ENCODE measurements at regions not wholly inside any gene's neighbourhood (a gene's known extent, or its start where the extent isn't known, plus 50 kb on each side); places are given as distances from the start of the nearest gene placed in this dataset.

DNA sequence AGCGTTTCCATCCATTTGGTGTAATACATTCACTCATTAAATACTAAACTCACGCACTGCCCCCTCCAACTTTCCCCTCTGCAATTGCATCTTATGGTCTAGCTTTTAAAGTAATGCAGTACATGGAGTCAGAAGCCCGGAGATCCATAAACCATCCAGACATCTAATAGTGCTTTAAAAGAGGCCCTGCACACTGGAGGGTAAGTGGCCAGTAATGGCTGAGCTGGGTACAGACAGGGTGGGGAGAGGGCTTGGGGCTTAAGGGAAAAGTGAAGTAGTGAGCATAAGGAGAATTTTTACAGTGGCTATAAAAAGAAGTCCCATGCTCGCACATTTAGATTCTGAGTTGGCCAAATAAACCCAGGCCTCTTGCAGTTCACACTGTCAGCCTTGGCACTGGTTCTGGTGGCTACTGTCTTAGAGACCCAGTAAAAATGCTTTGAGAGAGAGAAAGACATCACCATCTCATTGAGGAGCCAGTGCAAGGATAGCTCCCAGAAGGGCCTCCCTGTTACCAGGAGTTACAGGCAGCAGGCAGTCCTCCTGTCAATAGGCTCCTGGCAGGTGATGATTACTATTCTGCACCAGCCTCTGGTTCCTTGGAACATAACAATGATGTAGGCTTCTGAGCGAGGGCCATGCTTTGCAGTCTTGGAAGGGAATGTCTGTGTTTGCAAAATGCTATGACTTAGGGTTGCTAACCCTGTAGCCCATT, 112.6 kb upstream of the NEO1 start:
- ATAC-seq, result no peak

DNA sequence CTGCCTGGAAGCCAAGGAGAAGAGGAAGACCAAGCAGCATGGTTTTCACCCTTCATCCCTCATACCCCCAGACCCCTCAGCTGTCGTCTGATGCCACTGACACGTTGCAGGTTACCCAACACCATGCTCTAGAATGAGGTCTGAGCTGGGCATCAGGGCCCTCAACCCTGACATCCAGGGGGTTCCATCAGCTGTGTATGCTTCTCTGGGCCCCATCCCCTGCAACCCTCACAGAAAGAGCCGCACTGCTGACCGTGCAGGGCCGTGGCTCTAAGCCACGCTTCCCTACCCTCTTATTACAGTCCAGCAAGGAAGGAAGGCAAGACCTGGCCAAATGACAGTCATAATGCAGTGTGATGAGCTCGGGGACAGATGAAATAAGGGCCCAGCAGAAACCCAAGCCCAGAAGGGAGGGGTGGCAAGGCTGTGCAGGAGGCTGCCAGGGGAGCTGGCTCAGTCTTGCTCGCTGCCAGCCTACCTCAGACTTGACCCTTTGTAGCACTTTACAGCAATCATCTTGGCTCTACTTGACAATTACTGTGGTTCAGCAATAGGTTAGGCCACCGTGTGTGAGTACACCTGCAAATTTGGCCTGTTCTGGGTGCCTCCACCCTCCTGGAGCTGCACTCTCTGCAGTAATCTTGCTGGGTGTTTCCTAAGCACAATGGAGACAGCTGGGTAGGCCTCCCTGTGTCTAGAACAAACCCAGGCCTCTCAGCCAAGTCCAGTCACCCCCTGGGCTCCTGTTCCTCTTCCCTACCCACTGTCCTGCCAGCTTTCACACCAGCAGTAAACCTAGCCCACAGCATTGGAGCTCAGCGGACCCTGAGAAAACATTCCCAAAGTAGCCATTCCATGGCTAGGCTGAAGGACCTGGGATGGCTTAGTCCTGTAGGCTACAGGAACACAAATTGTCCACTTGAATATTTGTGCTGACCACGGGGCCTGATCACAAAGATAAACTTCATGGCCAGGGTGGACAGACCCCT, 115.3 kb upstream of the NEO1 start:
- no peak for TF ChIP-seq POLR2A (IDR thresholded peaks at IDR 0.05)
- TF ChIP-seq, protein P1, sequence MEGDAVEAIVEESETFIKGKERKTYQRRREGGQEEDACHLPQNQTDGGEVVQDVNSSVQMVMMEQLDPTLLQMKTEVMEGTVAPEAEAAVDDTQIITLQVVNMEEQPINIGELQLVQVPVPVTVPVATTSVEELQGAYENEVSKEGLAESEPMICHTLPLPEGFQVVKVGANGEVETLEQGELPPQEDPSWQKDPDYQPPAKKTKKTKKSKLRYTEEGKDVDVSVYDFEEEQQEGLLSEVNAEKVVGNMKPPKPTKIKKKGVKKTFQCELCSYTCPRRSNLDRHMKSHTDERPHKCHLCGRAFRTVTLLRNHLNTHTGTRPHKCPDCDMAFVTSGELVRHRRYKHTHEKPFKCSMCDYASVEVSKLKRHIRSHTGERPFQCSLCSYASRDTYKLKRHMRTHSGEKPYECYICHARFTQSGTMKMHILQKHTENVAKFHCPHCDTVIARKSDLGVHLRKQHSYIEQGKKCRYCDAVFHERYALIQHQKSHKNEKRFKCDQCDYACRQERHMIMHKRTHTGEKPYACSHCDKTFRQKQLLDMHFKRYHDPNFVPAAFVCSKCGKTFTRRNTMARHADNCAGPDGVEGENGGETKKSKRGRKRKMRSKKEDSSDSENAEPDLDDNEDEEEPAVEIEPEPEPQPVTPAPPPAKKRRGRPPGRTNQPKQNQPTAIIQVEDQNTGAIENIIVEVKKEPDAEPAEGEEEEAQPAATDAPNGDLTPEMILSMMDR (IDR thresholded peaks at IDR 0.05), result no peak
- Histone ChIP-seq H3K27me3 (no peaks in the 10 kb centered on the region), H3K27ac (no peak overlapping the region), H3K36me3 (replicated peaks in 1 of 2; ENCODE audit: insufficient read depth in 1 of 2, low read depth in 2 of 2) (no peaks in the 10 kb centered on the region), H3K4me3 (no peak overlapping the region), H3K9me3 (no peaks in the 10 kb centered on the region), H3K4me1 (no peaks in the 10 kb centered on the region)
- ATAC-seq (no peak), DNase-seq (no peak)
- intact Hi-C loops (cut with DNase I), result no loop called here
- 77% methylated on average over 11 of the region's 11 CpGs for WGBS, 2 donors

More for the DNA sequence above, 112.6 kb upstream of the NEO1 start:
- no peak for DNase-seq
- Histone ChIP-seq H3K36me3 (replicated peaks in 1 of 2; ENCODE audit: insufficient read depth in 1 of 2, low read depth in 2 of 2) (no peaks in the 10 kb centered on the region), H3K4me3 (no peak overlapping the region), H3K4me1 (no peaks in the 10 kb centered on the region), H3K27ac (no peak overlapping the region), H3K27me3 (no peaks in the 10 kb centered on the region), H3K9me3 (no peaks in the 10 kb centered on the region)
- TF ChIP-seq POLR2A (IDR thresholded peaks at IDR 0.05), result no peak
- TF ChIP-seq, protein P1 (IDR thresholded peaks at IDR 0.05), result no peak
- intact Hi-C loops (cut with DNase I), result no loop called here
- WGBS, 2 donors, result 80 to 83% methylated on average over 4 to 5 of the region's 5 CpGs

DNA sequence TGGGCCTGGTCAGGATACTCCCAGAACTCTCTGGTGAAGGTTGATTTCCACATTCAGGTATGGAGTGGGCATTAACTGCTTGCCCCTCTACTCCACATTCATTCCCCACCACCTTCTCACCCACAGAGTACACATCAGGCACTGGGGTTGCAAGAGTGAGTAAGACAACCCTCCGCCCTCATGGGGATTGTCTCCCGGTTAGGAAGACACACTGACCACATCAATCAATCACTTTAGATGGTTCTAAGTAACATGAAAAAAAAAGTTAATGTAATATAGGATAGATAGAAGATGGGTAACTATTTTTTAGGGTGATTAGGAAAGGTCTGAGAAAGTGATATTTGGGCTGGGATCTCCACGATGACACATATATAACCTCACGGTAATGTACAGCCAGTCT, 116.0 kb upstream of the NEO1 start:
- 96 to 100% methylated on average over 4 of the region's 4 CpGs for WGBS, 2 donors
- Histone ChIP-seq H3K27me3 (no peaks in the 10 kb centered on the region), H3K27ac (no peak overlapping the region), H3K9me3 (no peaks in the 10 kb centered on the region), H3K4me1 (no peaks in the 10 kb centered on the region), H3K4me3 (no peak overlapping the region), H3K36me3 (replicated peaks in 1 of 2; ENCODE audit: insufficient read depth in 1 of 2, low read depth in 2 of 2) (no peaks in the 10 kb centered on the region)
- ATAC-seq (no peak), DNase-seq (no peak)
- intact Hi-C loops (cut with DNase I), result no loop called here
- TF ChIP-seq, protein P1 (IDR thresholded peaks at IDR 0.05), result no peak
- no peak for TF ChIP-seq POLR2A (IDR thresholded peaks at IDR 0.05)

DNA sequence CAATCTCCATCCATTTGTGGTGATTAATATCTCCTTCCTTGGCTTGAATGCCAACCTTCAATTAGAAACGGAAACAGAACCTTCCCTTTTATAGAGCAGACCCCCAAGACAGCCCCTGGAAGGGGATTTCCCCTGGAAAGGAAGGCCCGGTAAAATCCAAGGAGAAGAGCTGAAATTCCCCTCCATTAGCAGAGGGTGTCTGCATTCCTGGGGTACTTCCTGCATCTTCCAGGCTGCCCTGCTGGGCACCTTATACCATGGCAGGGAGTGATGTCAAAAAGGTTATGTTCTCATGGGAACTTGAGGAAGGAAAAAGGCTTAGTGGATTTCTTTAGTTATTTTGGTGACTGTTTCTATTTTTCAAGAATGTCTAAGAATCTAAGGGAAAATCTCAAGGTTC, 116.7 kb upstream of the NEO1 start:
- Histone ChIP-seq H3K4me3 (no peak overlapping the region), H3K27me3 (no peaks in the 10 kb centered on the region), H3K4me1 (no peaks in the 10 kb centered on the region), H3K9me3 (no peaks in the 10 kb centered on the region), H3K36me3 (replicated peaks in 1 of 2; ENCODE audit: insufficient read depth in 1 of 2, low read depth in 2 of 2) (no peaks in the 10 kb centered on the region), H3K27ac (no peak overlapping the region)
- ATAC-seq, result no peak
- TF ChIP-seq POLR2A (IDR thresholded peaks at IDR 0.05), result no peak
- TF ChIP-seq, protein P1 (IDR thresholded peaks at IDR 0.05), result no peak
- 22 to 45% methylated on average over 2 of the region's 2 CpGs for WGBS, 2 donors
- intact Hi-C loops (cut with DNase I), result no loop called here
- no peak for DNase-seq

Measured in body of pancreas (tissue), 4 donors.